Gastroesophageal sphincter (tissue), 3 donors: ENCODE measurements at regions not wholly inside any gene's neighbourhood (a gene's known extent, or its start where the extent isn't known, plus 50 kb on each side); places are given as distances from the start of the nearest gene placed in this dataset.

Experiments
- CTCF ChIP-seq, 4 experiments: fragments of 200-600 bp in 2 of 4; fragments of 450-650 bp in 2 of 4; sonication (generic) in 1 of 4; IDR thresholded peaks; one replicate each; pipeline ENCODE4 v1.5.1; 2017 to 2019; ENCODE audit warnings: antibody characterized with exemption in 4 of 4, mild to moderate bottlenecking in 2 of 4, moderate library complexity in 2 of 4
- POLR2A ChIP-seq, 2 donors: fragments of 450-650 bp; IDR thresholded peaks; one replicate each; pipeline ENCODE4 v1.6.1; 2017; ENCODE audit warnings: antibody characterized with exemption in 2 of 2, mild to moderate bottlenecking in 2 of 2, moderate library complexity in 1 of 2

GRCh38 chr15:31472636-31473384 lies 146.2 kb downstream of the KLF13 start:
- TF ChIP-seq CTCF (IDR thresholded peaks at IDR 0.05) (no peak), POLR2A (IDR thresholded peaks at IDR 0.05) (no peak)
